ENCODE measurements at regions not wholly inside any gene's neighbourhood (a gene's known extent, or its start where the extent isn't known, plus 50 kb on each side); places are given as distances from the start of the nearest gene placed in this dataset.

GRCh38 chr12:27894309-27894708 lies 78.2 kb downstream of the PTHLH start:
- no peak for TF ChIP-seq CTCF (IDR thresholded peaks at IDR 0.05; ENCODE audit: insufficient read depth, low read length, poor library complexity, severe bottlenecking)
- TF ChIP-seq EZH2phosphoT487 (conservative IDR thresholded peaks at IDR 0.05; ENCODE audit: low read length), result no peak
